Mesendoderm (in vitro differentiated cells): ENCODE measurements at regions not wholly inside any gene's neighbourhood (a gene's known extent, or its start where the extent isn't known, plus 50 kb on each side); places are given as distances from the start of the nearest gene placed in this dataset.

ENCODE experiments used
- DNase-seq: peaks from one replicate; pipeline ENCODE4 v3.0.0; 2013
- H2AK5ac ChIP-seq: 2 replicates; pipeline ENCODE4 v1.6.1; 2013; ENCODE audit warnings: low read length, inconsistent platforms
- H2BK120ac ChIP-seq: 2 replicates; pipeline ENCODE4 v1.6.1; 2013; ENCODE audit warnings: low read depth, mild to moderate bottlenecking, low read length, moderate library complexity, mixed read lengths
- H2BK15ac ChIP-seq: replicated peaks from 2 replicates; pipeline ENCODE4 v1.6.1; 2013; ENCODE audit warnings: low read depth, mild to moderate bottlenecking, moderate library complexity
- H2BK5ac ChIP-seq: 2 replicates; pipeline ENCODE4 v1.6.1; 2013; ENCODE audit warnings: low read length, inconsistent platforms
- H3K18ac ChIP-seq: 2 replicates; pipeline ENCODE4 v1.6.1; 2013; ENCODE audit warnings: mild to moderate bottlenecking, low read length, mixed read lengths
- H3K23ac ChIP-seq: one replicate; pipeline ENCODE4 v1.6.1; 2013; ENCODE audit warnings: low read length
- H3K27ac ChIP-seq: 2 replicates; pipeline ENCODE4 v1.5.1; 2013; ENCODE audit warnings: low read depth, mild to moderate bottlenecking, inconsistent platforms, low read length, moderate library complexity
- H3K27me3 ChIP-seq: 2 replicates; pipeline ENCODE4 v1.6.1; 2013; ENCODE audit warnings: low read length, control low read depth, mild to moderate bottlenecking, inconsistent platforms; ENCODE audit not compliant: insufficient read depth, poor library complexity
- H3K36me3 ChIP-seq: 2 replicates; pipeline ENCODE4 v1.6.1; 2013; ENCODE audit warnings: low read length, inconsistent platforms; ENCODE audit not compliant: control insufficient read depth, insufficient read depth
- H3K4ac ChIP-seq: one replicate; pipeline ENCODE4 v1.6.1; 2013; ENCODE audit warnings: low read depth, mild to moderate bottlenecking, low read length, moderate library complexity
- H3K4me1 ChIP-seq: 2 replicates; pipeline ENCODE4 v1.6.1; 2013; ENCODE audit warnings: low read depth, low read length, inconsistent platforms; ENCODE audit not compliant: control insufficient read depth
- H3K4me2 ChIP-seq: 2 replicates; pipeline ENCODE4 v1.6.1; 2013; ENCODE audit warnings: low read length
- H3K4me3 ChIP-seq: 2 replicates; pipeline ENCODE4 v1.5.1; 2013; ENCODE audit warnings: mild to moderate bottlenecking, low read length
- H3K56ac ChIP-seq: one replicate; pipeline ENCODE4 v1.6.1; 2013; ENCODE audit warnings: low read length
- H3K79me1 ChIP-seq: 2 replicates; pipeline ENCODE4 v1.6.1; 2013; ENCODE audit warnings: low read length, inconsistent platforms
- H3K79me2 ChIP-seq: 2 replicates; pipeline ENCODE4 v1.6.1; 2013; ENCODE audit warnings: mild to moderate bottlenecking, low read length; ENCODE audit not compliant: control insufficient read depth, insufficient read depth
- H3K9ac ChIP-seq: 2 replicates; pipeline ENCODE4 v1.6.1; 2013; ENCODE audit warnings: low read length, inconsistent platforms
- H4K5ac ChIP-seq: one replicate; pipeline ENCODE4 v1.6.1; 2013; ENCODE audit warnings: low read length
- H4K8ac ChIP-seq: one replicate; pipeline ENCODE4 v1.6.1; 2013; ENCODE audit warnings: low read depth, mild to moderate bottlenecking, control low read depth, low read length, moderate library complexity
- WGBS: extraction: QIAGEN DNeasy Blood & Tissue Kit; methylation state at CpG from one replicate; pipeline ENCODE4 v1.1.7; 2013; ENCODE audit warnings: low lambda C conversion rate, missing lambda C conversion rate; ENCODE audit not compliant: insufficient coverage; ENCODE audit errors: extremely low coverage; 5-methylcytosine and 5-hydroxymethylcytosine counted together

- H3K27me3 ChIP-seq: no peaks in the 10 kb centered on the region
- no peak overlapping the region for H2AK5ac ChIP-seq
- H4K8ac ChIP-seq: no peak overlapping the region
- H3K4me2 ChIP-seq: no peak overlapping the region
- no peak overlapping the region for H2BK5ac ChIP-seq
- no peaks in the 10 kb centered on the region for H3K36me3 ChIP-seq
- no peak overlapping the region for H3K9ac ChIP-seq
- H3K4ac ChIP-seq: no peak overlapping the region
- H2BK120ac ChIP-seq: no peak overlapping the region
- no peak overlapping the region for H3K27ac ChIP-seq
- H3K79me2 ChIP-seq: no peaks in the 10 kb centered on the region
- no peak for DNase-seq
- peak overlapping the region; percentile 22 for H3K56ac ChIP-seq
- peaks cover 15% of the 10 kb centered on the region for H3K4me1 ChIP-seq
- H3K18ac ChIP-seq: no peak overlapping the region
- no peak overlapping the region for H3K23ac ChIP-seq
- WGBS: no CpG with 5 or more reads among the region's 2 CpGs
- no peak overlapping the region for H2BK15ac ChIP-seq
- no peak overlapping the region for H4K5ac ChIP-seq
- H3K79me1 ChIP-seq: no peaks in the 10 kb centered on the region
- no peak overlapping the region for H3K4me3 ChIP-seq
Measured at GRCh38 chr3:8276506-8276905, 225.1 kb upstream of the LMCD1 start.

DNA sequence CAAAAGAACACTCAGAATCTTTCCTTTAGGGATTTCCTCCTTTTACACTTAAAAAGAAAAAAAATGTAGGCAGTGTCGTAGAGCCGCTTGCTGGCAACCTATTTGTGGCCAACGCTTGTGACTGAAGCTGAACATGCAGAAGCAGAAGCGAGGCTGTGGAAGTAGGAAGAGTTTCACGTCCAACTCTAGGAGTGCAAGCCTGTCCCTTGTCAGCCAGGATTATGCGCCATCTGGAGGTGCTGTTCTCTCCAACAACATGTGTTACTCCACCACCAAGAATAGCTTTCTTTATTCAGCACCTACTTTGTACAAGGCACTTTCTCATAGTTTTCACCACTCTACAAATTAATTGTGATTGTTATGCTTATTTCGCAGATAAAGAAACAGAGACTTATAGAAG lies 223.2 kb upstream of the LMCD1 start:
- Histone ChIP-seq H3K18ac (peak overlapping the region; percentile 98), H2AK5ac (no peak overlapping the region), H3K9ac (no peak overlapping the region), H3K36me3 (no peaks in the 10 kb centered on the region), H3K56ac (no peak overlapping the region), H2BK15ac (no peak overlapping the region), H3K79me2 (no peaks in the 10 kb centered on the region), H3K23ac (no peak overlapping the region), H3K27me3 (no peaks in the 10 kb centered on the region), H4K5ac (no peak overlapping the region), H3K79me1 (no peaks in the 10 kb centered on the region), H3K4ac (no peak overlapping the region), H2BK5ac (no peak overlapping the region), H2BK120ac (no peak overlapping the region), H3K4me2 (no peak overlapping the region), H4K8ac (no peak overlapping the region), H3K4me3 (no peak overlapping the region), H3K27ac (no peak overlapping the region), H3K4me1 (peaks cover 15% of the 10 kb centered on the region)
- WGBS: no CpG with 5 or more reads among the region's 7 CpGs
- peak; percentile 65 for DNase-seq

GRCh38 chr3:8279476-8279875 lies 222.1 kb upstream of the LMCD1 start:
- Histone ChIP-seq H4K5ac (no peak overlapping the region), H3K56ac (peak overlapping the region; percentile 71), H3K27ac (no peak overlapping the region), H2BK120ac (no peak overlapping the region), H2BK5ac (no peak overlapping the region), H4K8ac (no peak overlapping the region), H3K4ac (no peak overlapping the region), H3K23ac (no peak overlapping the region), H3K27me3 (no peaks in the 10 kb centered on the region), H3K4me3 (no peak overlapping the region), H3K4me2 (no peak overlapping the region), H3K79me2 (no peaks in the 10 kb centered on the region), H3K4me1 (peaks cover 15% of the 10 kb centered on the region), H2BK15ac (no peak overlapping the region), H3K79me1 (no peaks in the 10 kb centered on the region), H3K18ac (peak overlapping the region; percentile 40), H3K36me3 (no peaks in the 10 kb centered on the region), H3K9ac (no peak overlapping the region), H2AK5ac (peak overlapping the region; percentile 59)
- peak; percentile 63 for DNase-seq
- WGBS: no CpG with 5 or more reads among the region's 7 CpGs

- Histone ChIP-seq H4K8ac (no peak overlapping the region), H2BK120ac (no peak overlapping the region), H2BK5ac (no peak overlapping the region), H4K5ac (no peak overlapping the region), H3K36me3 (no peaks in the 10 kb centered on the region), H3K18ac (no peak overlapping the region), H3K9ac (no peak overlapping the region), H3K79me1 (no peaks in the 10 kb centered on the region), H3K4me3 (no peak overlapping the region), H2AK5ac (peak overlapping the region; percentile 59), H3K56ac (peak overlapping the region; percentile 71), H3K4me2 (no peak overlapping the region), H3K4ac (no peak overlapping the region), H3K27me3 (no peaks in the 10 kb centered on the region), H3K23ac (no peak overlapping the region), H2BK15ac (no peak overlapping the region), H3K4me1 (peaks cover 15% of the 10 kb centered on the region), H3K79me2 (no peaks in the 10 kb centered on the region), H3K27ac (no peak overlapping the region)
- no CpG with 5 or more reads among the region's 5 CpGs for WGBS
- peak; percentile 45 for DNase-seq
Measured at GRCh38 chr3:8279886-8280550, 221.6 kb upstream of the LMCD1 start.

DNA sequence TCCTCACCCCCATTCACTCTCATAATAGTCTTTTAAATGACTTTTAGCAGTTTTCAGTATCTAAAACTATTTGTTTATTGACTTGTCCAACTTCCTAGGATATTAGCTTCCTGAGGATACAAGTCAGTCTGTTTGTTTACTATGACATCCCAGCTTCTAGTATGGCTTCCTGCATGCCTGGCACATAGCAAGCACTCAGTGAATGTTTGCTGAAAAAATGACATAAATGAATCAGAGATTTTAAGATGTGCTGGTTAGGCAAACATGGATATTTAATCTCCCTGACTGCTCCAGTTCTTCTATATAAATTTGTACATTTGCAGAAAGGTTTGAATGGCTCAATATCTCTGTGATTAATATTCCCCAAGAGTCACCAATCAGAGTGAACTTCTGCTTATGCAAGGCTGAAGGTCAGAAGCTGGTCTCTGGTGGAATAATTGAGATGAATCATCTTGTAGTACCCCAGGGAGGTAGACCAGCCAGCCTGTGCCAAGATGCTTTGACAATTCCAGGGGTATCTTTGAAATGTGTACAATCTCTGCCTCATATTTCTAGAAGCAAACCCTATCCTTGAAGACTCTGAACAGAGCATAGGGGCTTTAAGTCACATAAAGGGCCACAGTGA lies 219.0 kb upstream of the LMCD1 start:
- DNase-seq: no peak
- H2BK5ac ChIP-seq: no peak overlapping the region
- H3K79me1 ChIP-seq: no peaks in the 10 kb centered on the region
- no peak overlapping the region for H4K5ac ChIP-seq
- no peaks in the 10 kb centered on the region for H3K79me2 ChIP-seq
- H4K8ac ChIP-seq: no peak overlapping the region
- H3K9ac ChIP-seq: no peak overlapping the region
- peaks cover 14% of the 10 kb centered on the region for H3K4me1 ChIP-seq
- H3K4me2 ChIP-seq: no peak overlapping the region
- H3K4me3 ChIP-seq: no peak overlapping the region
- H3K36me3 ChIP-seq: no peaks in the 10 kb centered on the region
- H2AK5ac ChIP-seq: no peak overlapping the region
- no peak overlapping the region for H3K18ac ChIP-seq
- H3K27ac ChIP-seq: no peak overlapping the region
- H2BK15ac ChIP-seq: no peak overlapping the region
- no peak overlapping the region for H3K4ac ChIP-seq
- no peaks in the 10 kb centered on the region for H3K27me3 ChIP-seq
- no peak overlapping the region for H2BK120ac ChIP-seq
- no peak overlapping the region for H3K23ac ChIP-seq
- no peak overlapping the region for H3K56ac ChIP-seq

GRCh38 chr3:8283193-8283592 lies 218.4 kb upstream of the LMCD1 start:
- no peak overlapping the region for H3K56ac ChIP-seq
- no peak overlapping the region for H3K4me2 ChIP-seq
- no peak overlapping the region for H2AK5ac ChIP-seq
- H3K4ac ChIP-seq: no peak overlapping the region
- DNase-seq: no peak
- no peak overlapping the region for H3K23ac ChIP-seq
- H2BK120ac ChIP-seq: no peak overlapping the region
- no peak overlapping the region for H3K18ac ChIP-seq
- no peak overlapping the region for H2BK5ac ChIP-seq
- H3K27ac ChIP-seq: no peak overlapping the region
- H3K36me3 ChIP-seq: no peaks in the 10 kb centered on the region
- no peak overlapping the region for H3K4me3 ChIP-seq
- no peaks in the 10 kb centered on the region for H3K79me2 ChIP-seq
- H2BK15ac ChIP-seq: no peak overlapping the region
- H4K5ac ChIP-seq: no peak overlapping the region
- H3K27me3 ChIP-seq: no peaks in the 10 kb centered on the region
- H4K8ac ChIP-seq: no peak overlapping the region
- no peaks in the 10 kb centered on the region for H3K79me1 ChIP-seq
- peaks cover 12% of the 10 kb centered on the region for H3K4me1 ChIP-seq
- H3K9ac ChIP-seq: no peak overlapping the region
- WGBS: no CpG with 5 or more reads among the region's 1 CpG
